ENCODE measurements at regions not wholly inside any gene's neighbourhood (a gene's known extent, or its start where the extent isn't known, plus 50 kb on each side); places are given as distances from the start of the nearest gene placed in this dataset.

- TF ChIP-seq REST (IDR thresholded peaks at IDR 0.05; ENCODE audit: low read depth) (no peak), YY1 (IDR thresholded peaks at IDR 0.05; ENCODE audit: low read depth) (no peak), CEBPB (IDR thresholded peaks at IDR 0.05) (no peak), RAD21 (IDR thresholded peaks at IDR 0.05; ENCODE audit: low read depth) (no peak), EP300 (IDR thresholded peaks at IDR 0.05; ENCODE audit: borderline replicate concordance) (no peak), TCF12 (IDR thresholded peaks at IDR 0.05; ENCODE audit: low read depth) (no peak), TAF1 (IDR thresholded peaks at IDR 0.05; ENCODE audit: low read depth) (no peak), FOXM1 (IDR thresholded peaks at IDR 0.05; ENCODE audit: borderline replicate concordance, low read depth) (no peak), MAX (IDR thresholded peaks at IDR 0.05) (no peak), NFIC (IDR thresholded peaks at IDR 0.05) (no peak)
These were observed 396.2 kb downstream of the UTRN start for GRCh38 chr6:144681334-144681733.
